ENCODE measurements at regions not wholly inside any gene's neighbourhood (a gene's known extent, or its start where the extent isn't known, plus 50 kb on each side); places are given as distances from the start of the nearest gene placed in this dataset.

DNA sequence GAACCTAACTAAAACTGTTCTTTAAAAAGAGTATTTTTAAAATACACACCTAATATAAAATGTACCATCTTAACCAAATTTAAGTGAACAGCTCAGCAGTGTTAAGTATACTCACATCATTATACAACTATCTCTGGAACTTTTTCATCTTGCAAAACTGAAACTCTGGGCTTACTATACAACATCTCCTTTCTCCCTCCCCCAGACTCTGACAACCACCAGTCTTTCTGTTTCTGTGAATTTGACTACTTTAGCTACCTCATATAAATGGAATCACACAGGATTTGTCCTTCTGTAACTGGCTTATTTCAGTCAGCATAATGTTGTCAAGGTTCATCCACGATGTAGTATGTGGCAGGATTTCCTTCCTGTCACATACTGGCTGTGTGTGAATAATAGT, 93.5 kb downstream of the FOXD1 start:
- ATAC-seq: peak; percentile 69
- TF ChIP-seq, protein P1, sequence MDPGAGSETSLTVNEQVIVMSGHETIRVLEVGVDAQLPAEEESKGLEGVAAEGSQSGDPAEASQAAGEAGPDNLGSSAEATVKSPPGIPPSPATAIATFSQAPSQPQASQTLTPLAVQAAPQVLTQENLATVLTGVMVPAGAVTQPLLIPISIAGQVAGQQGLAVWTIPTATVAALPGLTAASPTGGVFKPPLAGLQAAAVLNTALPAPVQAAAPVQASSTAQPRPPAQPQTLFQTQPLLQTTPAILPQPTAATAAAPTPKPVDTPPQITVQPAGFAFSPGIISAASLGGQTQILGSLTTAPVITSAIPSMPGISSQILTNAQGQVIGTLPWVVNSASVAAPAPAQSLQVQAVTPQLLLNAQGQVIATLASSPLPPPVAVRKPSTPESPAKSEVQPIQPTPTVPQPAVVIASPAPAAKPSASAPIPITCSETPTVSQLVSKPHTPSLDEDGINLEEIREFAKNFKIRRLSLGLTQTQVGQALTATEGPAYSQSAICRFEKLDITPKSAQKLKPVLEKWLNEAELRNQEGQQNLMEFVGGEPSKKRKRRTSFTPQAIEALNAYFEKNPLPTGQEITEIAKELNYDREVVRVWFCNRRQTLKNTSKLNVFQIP (CRISPR knock-in tag; IDR thresholded peaks at IDR 0.05; ENCODE audit: borderline replicate concordance, low read depth): no peak
- TF ChIP-seq ESRRG (CRISPR knock-in tag; IDR thresholded peaks at IDR 0.05): no peak
- TF ChIP-seq RARB (CRISPR knock-in tag; IDR thresholded peaks at IDR 0.05): no peak

DNA sequence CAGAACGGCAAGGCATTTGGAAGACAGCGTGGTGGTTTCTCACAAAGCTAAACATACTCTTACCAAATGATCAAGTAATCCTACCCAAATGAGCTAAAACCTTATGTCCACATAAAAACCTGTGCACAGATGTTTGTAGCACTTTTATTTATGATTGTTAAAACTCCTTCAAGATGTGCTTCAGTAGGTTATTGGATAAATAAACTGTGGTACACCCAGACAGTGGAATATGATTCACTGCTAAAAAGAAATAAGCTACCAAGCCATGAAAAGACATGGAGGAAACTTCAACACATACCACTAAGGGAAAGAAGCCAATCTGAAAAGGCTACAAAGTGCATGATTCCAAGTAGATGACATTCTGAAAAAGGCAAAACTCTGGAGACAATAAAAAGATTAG, 94.2 kb downstream of the FOXD1 start:
- no peak; the same call in 2 of the 3 replicates for ATAC-seq
- no peak for TF ChIP-seq ESRRG (CRISPR knock-in tag; IDR thresholded peaks at IDR 0.05)
- TF ChIP-seq PPARA (CRISPR knock-in tag; IDR thresholded peaks at IDR 0.05; ENCODE audit: borderline replicate concordance): no peak
- no peak for TF ChIP-seq TCF4 (CRISPR knock-in tag; IDR thresholded peaks at IDR 0.05; ENCODE audit: borderline replicate concordance)
- no peak for TF ChIP-seq TOX (CRISPR knock-in tag; IDR thresholded peaks at IDR 0.05; ENCODE audit: borderline replicate concordance)
- no peak for TF ChIP-seq ZC3H10 (CRISPR knock-in tag; IDR thresholded peaks at IDR 0.05)
- TF ChIP-seq ISL1 (CRISPR knock-in tag; IDR thresholded peaks at IDR 0.05): no peak
- no peak for TF ChIP-seq RARB (CRISPR knock-in tag; IDR thresholded peaks at IDR 0.05)
- TF ChIP-seq ZNF8 (CRISPR knock-in tag; IDR thresholded peaks at IDR 0.05): no peak
- TF ChIP-seq OSR1 (CRISPR knock-in tag; IDR thresholded peaks at IDR 0.05): no peak
- TF ChIP-seq, protein P2, sequence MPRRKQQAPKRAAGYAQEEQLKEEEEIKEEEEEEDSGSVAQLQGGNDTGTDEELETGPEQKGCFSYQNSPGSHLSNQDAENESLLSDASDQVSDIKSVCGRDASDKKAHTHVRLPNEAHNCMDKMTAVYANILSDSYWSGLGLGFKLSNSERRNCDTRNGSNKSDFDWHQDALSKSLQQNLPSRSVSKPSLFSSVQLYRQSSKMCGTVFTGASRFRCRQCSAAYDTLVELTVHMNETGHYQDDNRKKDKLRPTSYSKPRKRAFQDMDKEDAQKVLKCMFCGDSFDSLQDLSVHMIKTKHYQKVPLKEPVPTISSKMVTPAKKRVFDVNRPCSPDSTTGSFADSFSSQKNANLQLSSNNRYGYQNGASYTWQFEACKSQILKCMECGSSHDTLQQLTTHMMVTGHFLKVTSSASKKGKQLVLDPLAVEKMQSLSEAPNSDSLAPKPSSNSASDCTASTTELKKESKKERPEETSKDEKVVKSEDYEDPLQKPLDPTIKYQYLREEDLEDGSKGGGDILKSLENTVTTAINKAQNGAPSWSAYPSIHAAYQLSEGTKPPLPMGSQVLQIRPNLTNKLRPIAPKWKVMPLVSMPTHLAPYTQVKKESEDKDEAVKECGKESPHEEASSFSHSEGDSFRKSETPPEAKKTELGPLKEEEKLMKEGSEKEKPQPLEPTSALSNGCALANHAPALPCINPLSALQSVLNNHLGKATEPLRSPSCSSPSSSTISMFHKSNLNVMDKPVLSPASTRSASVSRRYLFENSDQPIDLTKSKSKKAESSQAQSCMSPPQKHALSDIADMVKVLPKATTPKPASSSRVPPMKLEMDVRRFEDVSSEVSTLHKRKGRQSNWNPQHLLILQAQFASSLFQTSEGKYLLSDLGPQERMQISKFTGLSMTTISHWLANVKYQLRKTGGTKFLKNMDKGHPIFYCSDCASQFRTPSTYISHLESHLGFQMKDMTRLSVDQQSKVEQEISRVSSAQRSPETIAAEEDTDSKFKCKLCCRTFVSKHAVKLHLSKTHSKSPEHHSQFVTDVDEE (CRISPR knock-in tag; IDR thresholded peaks at IDR 0.05): no peak
- TF ChIP-seq BACH2 (CRISPR knock-in tag; IDR thresholded peaks at IDR 0.05; ENCODE audit: borderline replicate concordance): no peak

DNA sequence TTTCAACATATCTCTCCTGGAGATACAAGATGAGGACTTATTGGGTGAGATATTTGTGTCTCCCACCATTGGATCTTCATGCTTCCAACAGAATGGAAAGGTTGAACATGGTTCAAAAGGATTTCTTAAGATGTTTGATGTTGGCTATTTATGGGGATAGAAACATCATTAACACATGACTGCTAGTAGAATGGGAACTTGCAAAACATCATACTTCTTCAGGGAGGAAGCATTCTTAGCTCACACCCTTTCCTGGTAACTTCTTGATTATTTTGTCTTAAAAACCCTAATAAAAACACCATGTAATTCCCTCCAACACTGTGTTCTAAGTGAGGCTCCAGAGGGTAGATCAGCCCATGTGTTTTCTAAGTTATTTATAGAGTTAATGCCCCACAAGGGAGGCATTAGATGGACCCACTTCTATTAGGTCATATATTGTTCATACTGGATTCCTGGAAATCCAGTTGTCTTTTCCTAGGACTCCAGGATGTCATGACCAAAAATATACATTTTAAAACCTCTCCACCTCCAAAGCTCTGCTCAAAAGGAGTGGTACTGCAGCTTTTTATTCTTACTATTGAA, 95.8 kb downstream of the FOXD1 start:
- ATAC-seq: no peak

More for the DNA sequence above, 95.8 kb downstream of the FOXD1 start:
- TF ChIP-seq ARNTL (CRISPR knock-in tag; IDR thresholded peaks at IDR 0.05; ENCODE audit: borderline replicate concordance, low read depth) (no peak), RARB (CRISPR knock-in tag; IDR thresholded peaks at IDR 0.05) (no peak), GLIS3 (CRISPR knock-in tag; IDR thresholded peaks at IDR 0.05) (no peak), ZC3H10 (CRISPR knock-in tag; IDR thresholded peaks at IDR 0.05) (no peak), BACH2 (CRISPR knock-in tag; IDR thresholded peaks at IDR 0.05; ENCODE audit: borderline replicate concordance) (no peak), ESRRG (CRISPR knock-in tag; IDR thresholded peaks at IDR 0.05) (no peak), ISL1 (CRISPR knock-in tag; IDR thresholded peaks at IDR 0.05) (no peak), ZNF70 (CRISPR knock-in tag; IDR thresholded peaks at IDR 0.05) (no peak), ZFP30 (CRISPR knock-in tag; IDR thresholded peaks at IDR 0.05) (no peak), CSDC2 (CRISPR knock-in tag; IDR thresholded peaks at IDR 0.05) (no peak), ZNF8 (CRISPR knock-in tag; IDR thresholded peaks at IDR 0.05) (no peak), TCF4 (CRISPR knock-in tag; IDR thresholded peaks at IDR 0.05; ENCODE audit: borderline replicate concordance) (no peak), PPARA (CRISPR knock-in tag; IDR thresholded peaks at IDR 0.05; ENCODE audit: borderline replicate concordance) (no peak), TOX (CRISPR knock-in tag; IDR thresholded peaks at IDR 0.05; ENCODE audit: borderline replicate concordance) (no peak), ZFP3 (CRISPR knock-in tag; IDR thresholded peaks at IDR 0.05) (no peak)
- TF ChIP-seq, protein P2 (CRISPR knock-in tag; IDR thresholded peaks at IDR 0.05): no peak
- TF ChIP-seq, protein P3, sequence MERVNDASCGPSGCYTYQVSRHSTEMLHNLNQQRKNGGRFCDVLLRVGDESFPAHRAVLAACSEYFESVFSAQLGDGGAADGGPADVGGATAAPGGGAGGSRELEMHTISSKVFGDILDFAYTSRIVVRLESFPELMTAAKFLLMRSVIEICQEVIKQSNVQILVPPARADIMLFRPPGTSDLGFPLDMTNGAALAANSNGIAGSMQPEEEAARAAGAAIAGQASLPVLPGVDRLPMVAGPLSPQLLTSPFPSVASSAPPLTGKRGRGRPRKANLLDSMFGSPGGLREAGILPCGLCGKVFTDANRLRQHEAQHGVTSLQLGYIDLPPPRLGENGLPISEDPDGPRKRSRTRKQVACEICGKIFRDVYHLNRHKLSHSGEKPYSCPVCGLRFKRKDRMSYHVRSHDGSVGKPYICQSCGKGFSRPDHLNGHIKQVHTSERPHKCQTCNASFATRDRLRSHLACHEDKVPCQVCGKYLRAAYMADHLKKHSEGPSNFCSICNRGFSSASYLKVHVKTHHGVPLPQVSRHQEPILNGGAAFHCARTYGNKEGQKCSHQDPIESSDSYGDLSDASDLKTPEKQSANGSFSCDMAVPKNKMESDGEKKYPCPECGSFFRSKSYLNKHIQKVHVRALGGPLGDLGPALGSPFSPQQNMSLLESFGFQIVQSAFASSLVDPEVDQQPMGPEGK (CRISPR knock-in tag; IDR thresholded peaks at IDR 0.05; ENCODE audit: borderline replicate concordance): no peak
- TF ChIP-seq, protein P4, sequence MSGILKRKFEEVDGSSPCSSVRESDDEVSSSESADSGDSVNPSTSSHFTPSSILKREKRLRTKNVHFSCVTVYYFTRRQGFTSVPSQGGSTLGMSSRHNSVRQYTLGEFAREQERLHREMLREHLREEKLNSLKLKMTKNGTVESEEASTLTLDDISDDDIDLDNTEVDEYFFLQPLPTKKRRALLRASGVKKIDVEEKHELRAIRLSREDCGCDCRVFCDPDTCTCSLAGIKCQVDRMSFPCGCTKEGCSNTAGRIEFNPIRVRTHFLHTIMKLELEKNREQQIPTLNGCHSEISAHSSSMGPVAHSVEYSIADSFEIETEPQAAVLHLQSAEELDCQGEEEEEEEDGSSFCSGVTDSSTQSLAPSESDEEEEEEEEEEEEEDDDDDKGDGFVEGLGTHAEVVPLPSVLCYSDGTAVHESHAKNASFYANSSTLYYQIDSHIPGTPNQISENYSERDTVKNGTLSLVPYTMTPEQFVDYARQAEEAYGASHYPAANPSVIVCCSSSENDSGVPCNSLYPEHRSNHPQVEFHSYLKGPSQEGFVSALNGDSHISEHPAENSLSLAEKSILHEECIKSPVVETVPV (CRISPR knock-in tag; IDR thresholded peaks at IDR 0.05): no peak
- TF ChIP-seq, protein P5, sequence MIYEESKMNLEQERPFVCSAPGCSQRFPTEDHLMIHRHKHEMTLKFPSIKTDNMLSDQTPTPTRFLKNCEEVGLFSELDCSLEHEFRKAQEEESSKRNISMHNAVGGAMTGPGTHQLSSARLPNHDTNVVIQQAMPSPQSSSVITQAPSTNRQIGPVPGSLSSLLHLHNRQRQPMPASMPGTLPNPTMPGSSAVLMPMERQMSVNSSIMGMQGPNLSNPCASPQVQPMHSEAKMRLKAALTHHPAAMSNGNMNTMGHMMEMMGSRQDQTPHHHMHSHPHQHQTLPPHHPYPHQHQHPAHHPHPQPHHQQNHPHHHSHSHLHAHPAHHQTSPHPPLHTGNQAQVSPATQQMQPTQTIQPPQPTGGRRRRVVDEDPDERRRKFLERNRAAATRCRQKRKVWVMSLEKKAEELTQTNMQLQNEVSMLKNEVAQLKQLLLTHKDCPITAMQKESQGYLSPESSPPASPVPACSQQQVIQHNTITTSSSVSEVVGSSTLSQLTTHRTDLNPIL (CRISPR knock-in tag; IDR thresholded peaks at IDR 0.05; ENCODE audit: low read depth): no peak
- TF ChIP-seq, protein P1 (CRISPR knock-in tag; IDR thresholded peaks at IDR 0.05; ENCODE audit: borderline replicate concordance, low read depth): no peak
